B cell (primary cell): ENCODE measurements at regions not wholly inside any gene's neighbourhood (a gene's known extent, or its start where the extent isn't known, plus 50 kb on each side); places are given as distances from the start of the nearest gene placed in this dataset.

ENCODE experiments used
- ATAC-seq: fragments of 200-7000 bp; cut with Tn5 transposase; one replicate; pipeline ENCODE4 v1.10.0; 2021; ENCODE audit warnings: low read depth, mild to moderate bottlenecking, moderate number of reproducible peaks, moderate library complexity
- CTCF ChIA-PET: fragments of 350-600 bp; sonication (Branson Sonifier 250); formaldehyde crosslinking; loops from one replicate; lab custom pipeline; 2021; ENCODE audit warnings: antibody characterized with exemption, inconsistent platforms; lab: Charles Lee
- POLR2A ChIA-PET: fragments of 350-600 bp; sonication (Branson Sonifier 250); formaldehyde crosslinking; loops from one replicate; lab custom pipeline; 2021; ENCODE audit warnings: antibody characterized with exemption; lab: Charles Lee
- DNase-seq: peaks from one replicate; pipeline ENCODE4 v3.0.0; 2013
- H2AFZ ChIP-seq: 2 replicates; pipeline ENCODE4 v1.6.1; 2012; ENCODE audit warnings: mild to moderate bottlenecking, low read depth, low read length; ENCODE audit not compliant: insufficient read depth, poor library complexity, severe bottlenecking
- H3K27ac ChIP-seq, 2 donors: 1 replicate in 1 of 2; 2 replicates in 1 of 2; pipeline ENCODE4 v1.5.1; 2012 to 2013; ENCODE audit warnings: low read length in 2 of 2, mild to moderate bottlenecking in 2 of 2, moderate library complexity in 1 of 2
- H3K27me3 ChIP-seq, 4 experiments: fragments of 200-600 bp in 1 of 4; sonication (generic) in 1 of 4; replicated peaks in 1 of 4; 1 replicate in 2 of 4; 2 replicates in 2 of 4; pipeline versions ENCODE4 v1.6.1 to v1.7.0; 2013 to 2016; ENCODE audit warnings: low read length in 3 of 4, mild to moderate bottlenecking in 2 of 4, mixed read lengths in 1 of 4, moderate library complexity in 1 of 4; ENCODE audit not compliant: insufficient read depth in 4 of 4, control insufficient read depth in 3 of 4; ENCODE audit errors: control extremely low read depth in 1 of 4
- H3K36me3 ChIP-seq, 2 experiments: replicated peaks in 1 of 2; 1 replicate in 1 of 2; 2 replicates in 1 of 2; pipeline versions ENCODE4 v1.6.1 to v1.7.1; 2013; ENCODE audit warnings: low read length in 1 of 2; ENCODE audit not compliant: insufficient read depth in 2 of 2, control insufficient read depth in 1 of 2; ENCODE audit errors: control extremely low read depth in 1 of 2, extremely low read depth in 1 of 2
- H3K4me1 ChIP-seq, 2 donors: fragments of 200-600 bp in 1 of 2; sonication (generic) in 1 of 2; 1 replicate in 1 of 2; 2 replicates in 1 of 2; pipeline versions ENCODE4 v1.5.1 to v1.6.1; 2013 to 2017; ENCODE audit warnings: low read length in 2 of 2; ENCODE audit not compliant: control insufficient read depth in 2 of 2, insufficient read depth in 2 of 2
- H3K4me2 ChIP-seq: replicated peaks from 2 replicates; pipeline ENCODE3; 2012; ENCODE audit warnings: mild to moderate bottlenecking, low read depth, low read length; ENCODE audit not compliant: poor library complexity, severe bottlenecking
- H3K4me3 ChIP-seq, 5 experiments: fragments of 200-600 bp in 1 of 5; sonication (generic) in 1 of 5; 1 replicate in 3 of 5; 2 replicates in 2 of 5; pipeline versions ENCODE4 v1.5.1 to v1.7.0; 2011 to 2016; ENCODE audit warnings: low read length in 4 of 5, mild to moderate bottlenecking in 4 of 5, low read depth in 2 of 5, control low read depth in 1 of 5, moderate library complexity in 1 of 5; ENCODE audit not compliant: insufficient read depth in 1 of 5; ENCODE audit errors: control extremely low read depth in 1 of 5, extremely low read depth in 1 of 5
- H3K79me2 ChIP-seq: fragments of 200-600 bp; sonication (generic); one replicate; pipeline ENCODE4 v1.6.0; 2016; ENCODE audit warnings: low read length; ENCODE audit not compliant: control insufficient read depth, insufficient read depth
- H3K9ac ChIP-seq: fragments of 200-600 bp; sonication (generic); 2 replicates; pipeline ENCODE4 v1.6.1; 2017; ENCODE audit warnings: mild to moderate bottlenecking, low read length, moderate library complexity
- H3K9me3 ChIP-seq, 3 donors: one replicate each; pipeline versions ENCODE4 v1.6.1 to v1.7.1; 2013; ENCODE audit warnings: low read length in 2 of 3; ENCODE audit not compliant: control insufficient read depth in 2 of 3, insufficient read depth in 1 of 3; ENCODE audit errors: control extremely low read depth in 1 of 3
- H4K20me1 ChIP-seq: 2 replicates; pipeline ENCODE4 v1.6.0; 2012; ENCODE audit warnings: mild to moderate bottlenecking, low read length; ENCODE audit not compliant: insufficient read depth, control insufficient read depth, poor library complexity, severe bottlenecking
- H3K27ac Mint-ChIP-seq: one replicate; pipeline ENCODE4 v1.8.0; 2021; ENCODE audit warnings: mixed read lengths
- H3K27me3 Mint-ChIP-seq: one replicate; pipeline ENCODE4 v1.8.0; 2021; ENCODE audit warnings: mixed read lengths
- H3K4me1 Mint-ChIP-seq: one replicate; pipeline ENCODE4 v1.8.0; 2021; ENCODE audit warnings: mixed read lengths
- H3K4me3 Mint-ChIP-seq: one replicate; pipeline ENCODE4 v1.8.0; 2021; ENCODE audit warnings: mixed read lengths
- H3K9me3 Mint-ChIP-seq: one replicate; pipeline ENCODE4 v1.8.0; 2022; ENCODE audit warnings: mixed read lengths; ENCODE audit not compliant: insufficient read depth
- CTCF ChIP-seq: fragments of 200-600 bp; IDR thresholded peaks from one replicate; pipeline ENCODE4 v1.8.0; 2022; ENCODE audit warnings: antibody characterized with exemption, mild to moderate bottlenecking
- EZH2 ChIP-seq: IDR thresholded peaks from 2 replicates; pipeline ENCODE4 v1.6.1; 2012; ENCODE audit warnings: borderline replicate concordance, low read depth, mild to moderate bottlenecking, moderate library complexity, low read length; ENCODE audit not compliant: insufficient read depth, poor library complexity, severe bottlenecking
- WGBS: methylation state at CpG from one replicate; pipeline ENCODE4 v1.1.5; 2013; ENCODE audit warnings: missing lambda C conversion rate; ENCODE audit not compliant: insufficient coverage; 5-methylcytosine and 5-hydroxymethylcytosine counted together
- intact Hi-C: fragments of 100-400 bp; cut with micrococcal nuclease; formaldehyde crosslinking; loops from one replicate; pipeline ENCODE4 v1.10.0; 2022

- no peak overlapping the region for H3K9ac ChIP-seq
- no peaks in the 10 kb centered on the region for H3K4me1 ChIP-seq
- peaks cover 0 to 18% (median 0%) of the 10 kb centered on the region in 3 donors for H3K9me3 ChIP-seq
- H3K27me3 ChIP-seq = no peaks in the 10 kb centered on the region
- H3K27ac ChIP-seq = no peak overlapping the region
- Mint-ChIP-seq H3K9me3 (no peaks in the 10 kb centered on the region), H3K4me1 (no peaks in the 10 kb centered on the region), H3K4me3 (no peak overlapping the region), H3K27me3 (no peaks in the 10 kb centered on the region), H3K27ac (no peak overlapping the region)
- H3K4me2 ChIP-seq = no peak overlapping the region
- no peaks in the 10 kb centered on the region for H3K36me3 ChIP-seq
- WGBS = 96% methylated on average over 10 of the region's 10 CpGs
- intact Hi-C loops = no loop called here
- ChIA-PET CTCF (no interaction called here), POLR2A (no interaction called here)
- no peak overlapping the region for H3K4me3 ChIP-seq
- H3K79me2 ChIP-seq = no peaks in the 10 kb centered on the region
- DNase-seq = no peak
- no peak overlapping the region for H2AFZ ChIP-seq
- no peaks in the 10 kb centered on the region for H4K20me1 ChIP-seq
- ATAC-seq = no peak
- TF ChIP-seq EZH2 (no peak), CTCF (no peak)
Measured at GRCh38 chr4:117835566-117835965, 198.7 kb upstream of the NDST3 start.

GRCh38 chr4:117844594-117844993 is 189.7 kb upstream of the NDST3 start:
- TF ChIP-seq EZH2 (no peak), CTCF (no peak)
- no peak overlapping the region for H3K27ac Mint-ChIP-seq
- Histone ChIP-seq H3K79me2 (no peaks in the 10 kb centered on the region), H3K27me3 (no peaks in the 10 kb centered on the region), H3K9me3 (peaks cover 0 to 1% (median 0%) of the 10 kb centered on the region in 3 donors), H3K4me3 (no peak overlapping the region), H3K4me1 (no peaks in the 10 kb centered on the region), H3K9ac (no peak overlapping the region), H4K20me1 (no peaks in the 10 kb centered on the region), H3K27ac (no peak overlapping the region), H2AFZ (no peak overlapping the region), H3K36me3 (no peaks in the 10 kb centered on the region), H3K4me2 (no peak overlapping the region)
- intact Hi-C loops = no loop called here
- H3K9me3 Mint-ChIP-seq = peaks cover 2% of the 10 kb centered on the region
- no peaks in the 10 kb centered on the region for H3K27me3 Mint-ChIP-seq
- POLR2A ChIA-PET = no interaction called here
- CTCF ChIA-PET = no interaction called here
- no CpG with 5 or more reads among the region's 1 CpG for WGBS
- H3K4me1 Mint-ChIP-seq = no peaks in the 10 kb centered on the region
- no peak for ATAC-seq
- no peak overlapping the region for H3K4me3 Mint-ChIP-seq
- no peak for DNase-seq
